ENCODE measurements at regions not wholly inside any gene's neighbourhood (a gene's known extent, or its start where the extent isn't known, plus 50 kb on each side); places are given as distances from the start of the nearest gene placed in this dataset.
"Not testable (repeated sequence)": the region's sequence is repeated elsewhere in the genome, so short reads cannot be mapped to it uniquely, and the experiment has no call there.

GRCh38 chr4:78660559-78660958, 109.0 kb downstream of the ANXA3 start:
- no peak for FAIRE-seq
- DNase-seq (ENCODE audit: low spot score): no peak

- no peak for DNase-seq (ENCODE audit: low spot score)
- no peak for FAIRE-seq
These were observed 109.6 kb downstream of the ANXA3 start for GRCh38 chr4:78661086-78661690.

- no peak for FAIRE-seq
- DNase-seq (ENCODE audit: low spot score): no peak
These were observed 110.5 kb downstream of the ANXA3 start for GRCh38 chr4:78661921-78662521.

GRCh38 chr4:78662658-78663057, 111.1 kb downstream of the ANXA3 start:
- FAIRE-seq: no peak
- no peak for DNase-seq (ENCODE audit: low spot score)

GRCh38 chr4:78664296-78664695, 111.9 kb upstream of the BMP2K start:
- not testable (repeated sequence) for DNase-seq (ENCODE audit: low spot score); FAIRE-seq

GRCh38 chr4:78665216-78665770, 110.9 kb upstream of the BMP2K start:
- DNase-seq (ENCODE audit: low spot score): no peak
- no peak for FAIRE-seq

GRCh38 chr4:78666830-78667258, 109.3 kb upstream of the BMP2K start:
- FAIRE-seq (no peak), DNase-seq (ENCODE audit: low spot score) (no peak)

- DNase-seq (ENCODE audit: low spot score): no peak
- no peak for FAIRE-seq
These were observed 108.8 kb upstream of the BMP2K start for GRCh38 chr4:78667325-78667724.

- no peak for DNase-seq (ENCODE audit: low spot score)
- FAIRE-seq: no peak
These were observed 108.4 kb upstream of the BMP2K start for GRCh38 chr4:78667764-78668163.

GRCh38 chr4:78669453-78669852, 106.7 kb upstream of the BMP2K start:
- FAIRE-seq: no peak
- DNase-seq (ENCODE audit: low spot score): no peak

- no peak for FAIRE-seq
- DNase-seq (ENCODE audit: low spot score): no peak
These were observed 104.0 kb upstream of the BMP2K start for GRCh38 chr4:78671903-78672815.

GRCh38 chr4:78673337-78673736, 102.8 kb upstream of the BMP2K start:
- FAIRE-seq (no peak), DNase-seq (ENCODE audit: low spot score) (no peak)

- FAIRE-seq: no peak
These were observed 100.8 kb upstream of the BMP2K start for GRCh38 chr4:78675325-78675724.

GRCh38 chr4:78682070-78682469, 94.1 kb upstream of the BMP2K start:
- DNase-seq (ENCODE audit: low spot score): no peak
- no peak for FAIRE-seq

More at GRCh38 chr4:78675325-78675724, 100.8 kb upstream of the BMP2K start:
- DNase-seq (ENCODE audit: low spot score): no peak

- FAIRE-seq (no peak), DNase-seq (ENCODE audit: low spot score) (no peak)
These were observed 92.8 kb upstream of the BMP2K start for GRCh38 chr4:78683352-78683751.

GRCh38 chr4:78684325-78685079, 91.6 kb upstream of the BMP2K start:
- DNase-seq (ENCODE audit: low spot score) (peak; percentile 26), FAIRE-seq (no peak)

- no peak for FAIRE-seq
These were observed 88.3 kb upstream of the BMP2K start for GRCh38 chr4:78687818-78688217.

GRCh38 chr4:78688366-78688765, 87.8 kb upstream of the BMP2K start:
- DNase-seq (ENCODE audit: low spot score): no peak
- no peak for FAIRE-seq

More at GRCh38 chr4:78687818-78688217, 88.3 kb upstream of the BMP2K start:
- DNase-seq (ENCODE audit: low spot score): no peak

GRCh38 chr4:78689261-78689660, 86.9 kb upstream of the BMP2K start:
- DNase-seq (ENCODE audit: low spot score) (no peak), FAIRE-seq (no peak)

GRCh38 chr4:78689700-78690323, 86.3 kb upstream of the BMP2K start:
- FAIRE-seq (no peak), DNase-seq (ENCODE audit: low spot score) (peak; percentile 12)

GRCh38 chr4:78691334-78691754, 84.8 kb upstream of the BMP2K start:
- DNase-seq (ENCODE audit: low spot score): no peak
- FAIRE-seq: no peak
